ENCODE measurements at regions not wholly inside any gene's neighbourhood (a gene's known extent, or its start where the extent isn't known, plus 50 kb on each side); places are given as distances from the start of the nearest gene placed in this dataset.

DNA sequence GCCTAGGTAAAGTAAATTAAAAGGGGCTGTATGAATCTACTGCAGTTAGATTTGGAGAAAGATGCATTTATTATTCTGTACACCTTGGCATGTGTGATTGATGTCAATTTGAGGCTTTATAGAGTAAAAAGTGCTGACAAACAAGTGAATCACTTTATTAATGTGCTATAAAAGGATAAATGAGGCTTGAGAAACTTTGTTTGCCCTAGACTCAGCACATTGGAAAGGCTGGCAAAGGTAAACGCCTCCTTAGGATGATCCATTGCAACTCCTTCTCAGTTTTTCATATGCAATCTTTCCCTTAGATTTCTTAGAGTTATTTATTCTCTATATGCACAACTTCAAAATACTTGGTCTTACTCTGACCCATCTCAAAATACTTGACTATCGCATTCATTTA is 369.0 kb downstream of the HINT1 start:
- Histone ChIP-seq H4K20me1 (ENCODE audit: insufficient read depth) (no peaks in the 10 kb centered on the region), H3K9me2 (ENCODE audit: insufficient read depth) (peaks cover 4% of the 10 kb centered on the region; the same call in 1 of the 2 replicates), H3K27me3 (ENCODE audit: insufficient read depth, low read depth) (no peaks in the 10 kb centered on the region), H3K4me3 (no peak overlapping the region), H3K79me2 (ENCODE audit: low read depth) (no peaks in the 10 kb centered on the region), H2AFZ (no peak overlapping the region), H3K4me2 (no peak overlapping the region), H3K9me3 (ENCODE audit: insufficient read depth, low read depth) (no peaks in the 10 kb centered on the region), H3F3A (ENCODE audit: insufficient read depth, low read depth) (no peaks in the 10 kb centered on the region), H3K36me3 (ENCODE audit: low read depth) (no peaks in the 10 kb centered on the region), H3K4me1 (replicated peaks; ENCODE audit: insufficient read depth) (no peaks in the 10 kb centered on the region), H3K27ac (no peak overlapping the region)
- DNase-seq: no peak
- CTCF ChIA-PET: no interaction called here
- intact Hi-C loops (cut with micrococcal nuclease; ENCODE audit: unreplicated experiment): no loop called here
- BruUV-seq (replicated peaks): no TSS peak
- no peak for TF ChIP-seq EZH2 (IDR thresholded peaks at IDR 0.05; ENCODE audit: low read depth)
- TF ChIP-seq, protein P1, sequence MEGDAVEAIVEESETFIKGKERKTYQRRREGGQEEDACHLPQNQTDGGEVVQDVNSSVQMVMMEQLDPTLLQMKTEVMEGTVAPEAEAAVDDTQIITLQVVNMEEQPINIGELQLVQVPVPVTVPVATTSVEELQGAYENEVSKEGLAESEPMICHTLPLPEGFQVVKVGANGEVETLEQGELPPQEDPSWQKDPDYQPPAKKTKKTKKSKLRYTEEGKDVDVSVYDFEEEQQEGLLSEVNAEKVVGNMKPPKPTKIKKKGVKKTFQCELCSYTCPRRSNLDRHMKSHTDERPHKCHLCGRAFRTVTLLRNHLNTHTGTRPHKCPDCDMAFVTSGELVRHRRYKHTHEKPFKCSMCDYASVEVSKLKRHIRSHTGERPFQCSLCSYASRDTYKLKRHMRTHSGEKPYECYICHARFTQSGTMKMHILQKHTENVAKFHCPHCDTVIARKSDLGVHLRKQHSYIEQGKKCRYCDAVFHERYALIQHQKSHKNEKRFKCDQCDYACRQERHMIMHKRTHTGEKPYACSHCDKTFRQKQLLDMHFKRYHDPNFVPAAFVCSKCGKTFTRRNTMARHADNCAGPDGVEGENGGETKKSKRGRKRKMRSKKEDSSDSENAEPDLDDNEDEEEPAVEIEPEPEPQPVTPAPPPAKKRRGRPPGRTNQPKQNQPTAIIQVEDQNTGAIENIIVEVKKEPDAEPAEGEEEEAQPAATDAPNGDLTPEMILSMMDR (conservative IDR thresholded peaks at IDR 0.05): no peak
- POLR2A ChIA-PET (ENCODE audit: unreplicated experiment): no interaction called here

DNA sequence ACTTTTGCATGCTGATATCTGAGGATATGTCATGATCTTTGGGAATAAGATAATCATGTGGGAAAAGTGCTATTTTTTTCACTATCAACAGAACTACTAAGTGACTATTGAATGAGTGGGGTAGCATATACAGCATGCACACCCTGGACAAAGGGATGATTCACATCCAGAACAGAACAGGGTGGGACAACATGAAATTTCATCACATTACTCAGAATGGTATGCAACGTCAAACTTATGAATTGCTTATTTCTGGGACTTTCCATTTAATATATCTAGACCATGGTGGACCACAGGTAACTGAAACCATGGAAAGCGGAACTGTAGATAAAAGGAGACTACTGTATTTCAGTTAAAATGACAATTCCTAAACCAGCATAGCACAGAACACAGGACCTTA is 370.0 kb downstream of the HINT1 start:
- Histone ChIP-seq H4K20me1 (ENCODE audit: insufficient read depth) (no peaks in the 10 kb centered on the region), H3K79me2 (ENCODE audit: low read depth) (no peaks in the 10 kb centered on the region), H3K27me3 (ENCODE audit: insufficient read depth, low read depth) (no peaks in the 10 kb centered on the region), H3K9me3 (ENCODE audit: insufficient read depth, low read depth) (no peaks in the 10 kb centered on the region), H3K4me2 (no peak overlapping the region), H3K36me3 (ENCODE audit: low read depth) (no peaks in the 10 kb centered on the region), H3F3A (ENCODE audit: insufficient read depth, low read depth) (no peaks in the 10 kb centered on the region), H3K27ac (no peak overlapping the region), H3K4me3 (no peak overlapping the region), H3K4me1 (replicated peaks; ENCODE audit: insufficient read depth) (no peaks in the 10 kb centered on the region), H2AFZ (no peak overlapping the region), H3K9me2 (ENCODE audit: insufficient read depth) (peaks cover 4% of the 10 kb centered on the region; the same call in 1 of the 2 replicates)
- DNase-seq: no peak
- TF ChIP-seq EZH2 (IDR thresholded peaks at IDR 0.05; ENCODE audit: low read depth): no peak
- TF ChIP-seq, protein P1 (conservative IDR thresholded peaks at IDR 0.05): no peak
- POLR2A ChIA-PET (ENCODE audit: unreplicated experiment): no interaction called here
- intact Hi-C loops (cut with micrococcal nuclease; ENCODE audit: unreplicated experiment): no loop called here
- no TSS peak for BruUV-seq (replicated peaks)
- CTCF ChIA-PET: no interaction called here

DNA sequence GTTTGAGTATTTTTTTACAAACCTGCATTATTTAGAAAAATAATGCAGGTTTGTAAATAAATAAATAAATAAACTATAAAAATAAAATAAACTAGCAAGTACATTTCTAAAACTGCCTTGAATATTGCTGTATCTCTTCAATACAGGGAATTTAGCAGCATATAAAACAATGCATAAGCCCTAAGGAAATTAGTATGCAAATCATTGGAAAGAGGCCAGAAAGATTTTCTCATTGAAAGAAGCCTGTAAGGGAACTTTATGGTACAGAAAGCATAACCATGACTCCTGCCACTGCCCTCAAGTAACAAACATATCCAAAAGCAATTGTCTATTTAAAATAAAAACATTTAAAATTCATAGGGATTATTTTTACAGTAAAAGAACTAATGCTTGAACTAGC is 387.3 kb downstream of the HINT1 start:
- H3K4me2 ChIP-seq: no peak overlapping the region
- H2AFZ ChIP-seq: no peak overlapping the region
- intact Hi-C loops (cut with micrococcal nuclease; ENCODE audit: unreplicated experiment): loop anchor here (10.0 kb wide), 1 partner anchor 117 kb away; no protein-coding TSS in a partner anchor
- no peaks in the 10 kb centered on the region for H3K79me2 ChIP-seq (ENCODE audit: low read depth)
- BruUV-seq (replicated peaks): no TSS peak
- H3K36me3 ChIP-seq (ENCODE audit: low read depth): no peaks in the 10 kb centered on the region
- peaks cover 5% of the 10 kb centered on the region; the same call in 1 of the 2 replicates for H3F3A ChIP-seq (ENCODE audit: insufficient read depth, low read depth)
- H3K4me3 ChIP-seq: no peak overlapping the region
- ChIA-PET CTCF (no interaction called here), POLR2A (ENCODE audit: unreplicated experiment) (no interaction called here)
- no peaks in the 10 kb centered on the region for H3K27me3 ChIP-seq (ENCODE audit: insufficient read depth, low read depth)
- H3K9me3 ChIP-seq (ENCODE audit: insufficient read depth, low read depth): 0 out of 2 replicates have a peak, but pooled peaks cover 6% of the 10 kb centered on the region
- DNase-seq: no peak
- no peak overlapping the region for H3K27ac ChIP-seq
- TF ChIP-seq, protein P1 (conservative IDR thresholded peaks at IDR 0.05): no peak
- no peak for TF ChIP-seq EZH2 (IDR thresholded peaks at IDR 0.05; ENCODE audit: low read depth)
- no peaks in the 10 kb centered on the region for H4K20me1 ChIP-seq (ENCODE audit: insufficient read depth)
- 0 out of 2 replicates have a peak, but pooled peaks cover 5% of the 10 kb centered on the region for H3K4me1 ChIP-seq (replicated peaks; ENCODE audit: insufficient read depth)
- no peaks in the 10 kb centered on the region for H3K9me2 ChIP-seq (ENCODE audit: insufficient read depth)
